ENCODE measurements at regions not wholly inside any gene's neighbourhood (a gene's known extent, or its start where the extent isn't known, plus 50 kb on each side); places are given as distances from the start of the nearest gene placed in this dataset.

DNA sequence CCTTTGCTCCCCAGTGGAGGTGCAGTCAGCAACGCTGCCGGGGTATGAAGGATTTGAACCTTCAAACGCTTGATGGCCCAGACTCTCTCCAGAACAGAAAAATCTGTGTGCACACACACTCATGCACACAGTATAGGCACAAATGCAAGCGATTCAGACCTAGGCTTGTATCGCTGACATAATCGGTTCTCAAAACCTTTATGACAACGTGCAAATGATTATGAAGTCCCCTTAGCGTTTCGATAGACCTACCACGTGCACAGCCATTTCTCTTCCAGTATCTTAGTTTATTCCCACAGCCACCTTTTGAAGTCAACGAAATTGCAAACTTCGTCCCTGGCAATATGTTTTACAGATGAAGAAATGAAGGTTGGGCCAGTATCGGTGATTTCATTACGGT is 138.9 kb upstream of the MYCN start:
- TF ChIP-seq, protein P1, sequence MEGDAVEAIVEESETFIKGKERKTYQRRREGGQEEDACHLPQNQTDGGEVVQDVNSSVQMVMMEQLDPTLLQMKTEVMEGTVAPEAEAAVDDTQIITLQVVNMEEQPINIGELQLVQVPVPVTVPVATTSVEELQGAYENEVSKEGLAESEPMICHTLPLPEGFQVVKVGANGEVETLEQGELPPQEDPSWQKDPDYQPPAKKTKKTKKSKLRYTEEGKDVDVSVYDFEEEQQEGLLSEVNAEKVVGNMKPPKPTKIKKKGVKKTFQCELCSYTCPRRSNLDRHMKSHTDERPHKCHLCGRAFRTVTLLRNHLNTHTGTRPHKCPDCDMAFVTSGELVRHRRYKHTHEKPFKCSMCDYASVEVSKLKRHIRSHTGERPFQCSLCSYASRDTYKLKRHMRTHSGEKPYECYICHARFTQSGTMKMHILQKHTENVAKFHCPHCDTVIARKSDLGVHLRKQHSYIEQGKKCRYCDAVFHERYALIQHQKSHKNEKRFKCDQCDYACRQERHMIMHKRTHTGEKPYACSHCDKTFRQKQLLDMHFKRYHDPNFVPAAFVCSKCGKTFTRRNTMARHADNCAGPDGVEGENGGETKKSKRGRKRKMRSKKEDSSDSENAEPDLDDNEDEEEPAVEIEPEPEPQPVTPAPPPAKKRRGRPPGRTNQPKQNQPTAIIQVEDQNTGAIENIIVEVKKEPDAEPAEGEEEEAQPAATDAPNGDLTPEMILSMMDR (IDR thresholded peaks at IDR 0.05; ENCODE audit: low read length), result no peak
- no peak for TF ChIP-seq EZH2 (optimal IDR thresholded peaks at IDR 0.05; ENCODE audit: low read depth, low read length)
